LNCAP (cell line): ENCODE measurements at regions not wholly inside any gene's neighbourhood (a gene's known extent, or its start where the extent isn't known, plus 50 kb on each side); places are given as distances from the start of the nearest gene placed in this dataset.

ENCODE experiments used
- TF ChIP-seq, protein P1 (sequence below): fragments of 450-650 bp; IDR thresholded peaks from 2 replicates; pipeline ENCODE4 v1.5.1; 2017; ENCODE audit warnings: mild to moderate bottlenecking

DNA sequence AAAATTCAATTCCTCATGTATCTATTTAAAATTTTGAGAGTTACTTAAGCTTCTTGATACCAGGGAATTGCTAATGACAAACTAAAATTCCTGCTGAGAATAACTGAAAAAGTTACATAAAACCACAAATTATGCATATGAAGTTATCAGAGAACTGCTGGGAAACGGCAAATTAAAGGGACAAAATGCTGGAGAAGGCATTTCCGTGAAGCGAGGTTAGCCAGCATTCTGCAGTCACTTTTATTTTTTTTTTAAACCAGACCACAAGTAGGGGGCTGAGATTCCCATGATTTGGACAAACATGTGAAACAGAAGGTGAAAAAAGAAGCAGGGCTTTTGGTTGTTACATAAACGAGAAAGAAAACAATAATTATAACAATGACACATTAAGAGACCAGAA, 737.6 kb upstream of the CHRM3 start:
- TF ChIP-seq, protein P1, sequence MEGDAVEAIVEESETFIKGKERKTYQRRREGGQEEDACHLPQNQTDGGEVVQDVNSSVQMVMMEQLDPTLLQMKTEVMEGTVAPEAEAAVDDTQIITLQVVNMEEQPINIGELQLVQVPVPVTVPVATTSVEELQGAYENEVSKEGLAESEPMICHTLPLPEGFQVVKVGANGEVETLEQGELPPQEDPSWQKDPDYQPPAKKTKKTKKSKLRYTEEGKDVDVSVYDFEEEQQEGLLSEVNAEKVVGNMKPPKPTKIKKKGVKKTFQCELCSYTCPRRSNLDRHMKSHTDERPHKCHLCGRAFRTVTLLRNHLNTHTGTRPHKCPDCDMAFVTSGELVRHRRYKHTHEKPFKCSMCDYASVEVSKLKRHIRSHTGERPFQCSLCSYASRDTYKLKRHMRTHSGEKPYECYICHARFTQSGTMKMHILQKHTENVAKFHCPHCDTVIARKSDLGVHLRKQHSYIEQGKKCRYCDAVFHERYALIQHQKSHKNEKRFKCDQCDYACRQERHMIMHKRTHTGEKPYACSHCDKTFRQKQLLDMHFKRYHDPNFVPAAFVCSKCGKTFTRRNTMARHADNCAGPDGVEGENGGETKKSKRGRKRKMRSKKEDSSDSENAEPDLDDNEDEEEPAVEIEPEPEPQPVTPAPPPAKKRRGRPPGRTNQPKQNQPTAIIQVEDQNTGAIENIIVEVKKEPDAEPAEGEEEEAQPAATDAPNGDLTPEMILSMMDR = no peak

GRCh38 chr1:238648296-238648695, 738.1 kb upstream of the CHRM3 start:
- TF ChIP-seq, protein P1 = no peak

DNA sequence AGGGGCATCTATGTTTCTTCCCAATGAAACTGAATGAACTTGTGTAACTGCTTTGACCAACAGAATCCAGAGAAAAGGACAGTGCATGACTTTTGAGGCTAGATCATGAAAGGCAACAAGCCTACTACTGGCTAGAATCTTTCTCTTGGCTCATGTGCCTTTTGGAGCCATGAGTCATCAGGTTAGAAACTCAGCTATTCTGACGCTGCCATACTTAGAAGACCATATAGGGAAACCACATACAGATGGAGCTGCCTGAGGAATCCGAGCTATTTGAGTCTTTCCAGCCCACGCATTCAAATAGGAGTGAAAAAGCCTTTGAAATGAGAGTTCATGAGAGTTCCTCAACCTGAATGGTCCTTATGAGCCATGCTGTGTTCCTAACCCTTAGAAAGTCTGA, 738.5 kb upstream of the CHRM3 start:
- TF ChIP-seq, protein P1 = no peak

- TF ChIP-seq, protein P1 = no peak
Observed at GRCh38 chr1:238642231-238642630, 744.1 kb upstream of the CHRM3 start.

- TF ChIP-seq, protein P1 = no peak
Observed at GRCh38 chr1:238639861-238640260, 746.5 kb upstream of the CHRM3 start.

DNA sequence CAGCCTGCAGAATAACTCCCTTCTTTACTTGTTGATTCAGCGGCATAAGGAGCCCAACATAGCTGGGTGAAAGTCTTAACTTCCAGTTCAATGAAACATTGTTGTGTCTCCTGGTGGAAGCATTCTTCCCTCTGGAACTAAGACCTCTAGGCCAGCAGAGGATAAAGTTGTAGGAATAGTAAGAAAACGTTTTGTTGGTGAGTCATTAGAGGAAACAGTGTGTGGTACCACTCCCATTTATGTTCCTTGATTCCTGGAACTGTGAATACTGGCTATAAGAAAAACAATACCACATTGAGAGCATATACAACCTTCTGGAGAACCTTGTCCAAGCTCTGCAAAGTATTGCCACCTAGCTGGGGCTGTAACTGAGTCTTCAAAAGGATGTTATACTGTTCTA, 737.4 kb upstream of the ZP4 start:
- TF ChIP-seq, protein P1 = no peak

DNA sequence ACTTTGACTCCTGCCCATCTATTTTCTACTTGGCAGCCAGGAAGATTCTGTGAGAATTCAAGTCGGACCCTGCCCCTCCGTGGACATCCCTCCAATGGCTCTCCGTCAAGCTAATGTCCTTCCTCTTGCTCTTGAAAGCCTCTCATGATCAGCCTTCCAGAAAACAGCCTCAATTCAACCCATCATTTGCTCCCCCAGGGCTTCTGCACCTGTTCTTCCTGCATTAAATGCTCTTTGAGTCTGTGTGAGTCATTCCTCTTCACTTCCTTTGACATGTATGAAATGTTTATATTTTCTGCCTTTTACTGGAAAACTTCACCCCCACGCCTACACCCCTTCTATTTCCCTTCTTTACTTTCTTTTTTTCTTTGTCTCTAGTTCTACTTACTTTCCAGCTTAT, 734.1 kb upstream of the ZP4 start:
- TF ChIP-seq, protein P1 = no peak

DNA sequence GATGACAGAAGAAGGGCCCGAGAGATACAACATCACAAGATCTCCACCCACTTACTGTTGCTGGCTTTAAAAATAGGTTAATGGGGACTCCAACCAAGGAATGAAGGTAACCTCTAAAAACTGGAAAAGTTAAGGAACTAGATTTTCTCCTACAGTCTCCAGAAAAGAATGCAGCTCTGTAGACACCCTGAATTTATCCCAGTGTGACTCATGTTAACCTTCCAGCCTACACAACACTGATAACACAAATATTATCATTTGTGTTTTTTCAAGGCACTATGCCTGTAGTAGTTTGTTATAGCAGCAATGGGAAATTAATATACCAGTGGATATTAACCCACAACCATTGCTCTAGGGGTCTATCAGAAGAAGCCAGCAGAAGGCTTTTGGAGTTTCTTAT, 730.7 kb upstream of the ZP4 start:
- TF ChIP-seq, protein P1 = no peak
